HEK293 (cell line): ENCODE measurements at regions not wholly inside any gene's neighbourhood (a gene's known extent, or its start where the extent isn't known, plus 50 kb on each side); places are given as distances from the start of the nearest gene placed in this dataset.

Source experiments
- CTCF ChIA-PET: fragments of 350-600 bp; formaldehyde crosslinking; extraction: SDS; loops from one replicate; lab custom pipeline; 2021; ENCODE audit warnings: antibody characterized with exemption; lab: Yijun Ruan, JAX
- POLR2A ChIA-PET: fragments of 300-600 bp; formaldehyde crosslinking; extraction: SDS; loops from one replicate; lab custom pipeline; 2020; ENCODE audit warnings: antibody characterized with exemption, inconsistent platforms; lab: Yijun Ruan, JAX
- H3K27ac ChIP-seq: fragments of 200-500 bp; sonication (Bioruptor generic); 2 replicates; pipeline ENCODE4 v1.5.1; 2014; ENCODE audit warnings: low read depth, low read length, control low read depth, inconsistent platforms; ENCODE audit errors: extremely low read depth
- H3K36me3 ChIP-seq, 2 experiments: fragments of 200-500 bp in 1 of 2; sonication (Bioruptor generic) in 1 of 2; 1 replicate in 1 of 2; 2 replicates in 1 of 2; pipeline ENCODE4 v1.5.1; 2014 to 2017; ENCODE audit warnings: inconsistent platforms in 2 of 2, low read length in 2 of 2; ENCODE audit not compliant: control insufficient read depth in 2 of 2, insufficient read depth in 1 of 2
- H3K4me1 ChIP-seq: fragments of 200-500 bp; sonication (Bioruptor generic); 2 replicates; pipeline ENCODE4 v1.5.1; 2014; ENCODE audit warnings: mild to moderate bottlenecking, low read length, inconsistent platforms; ENCODE audit not compliant: control insufficient read depth, insufficient read depth
- H3K4me3 ChIP-seq: 2 replicates; pipeline ENCODE4 v1.5.1; 2011; ENCODE audit warnings: low read depth, mild to moderate bottlenecking, control low read depth, low read length, moderate library complexity
- H3K9me3 ChIP-seq: fragments of 200-500 bp; sonication (Bioruptor generic); 2 replicates; pipeline ENCODE4 v1.5.1; 2014; ENCODE audit warnings: low read depth, low read length, inconsistent platforms; ENCODE audit not compliant: control insufficient read depth, insufficient read depth
- MEIS1 ChIP-seq: sonication (generic); formaldehyde crosslinking; IDR thresholded peaks from 2 replicates; pipeline ENCODE4 v1.8.1; 2022; ENCODE audit warnings: missing genetic modification reagents, mild to moderate bottlenecking, borderline replicate concordance
- PRDM10 ChIP-seq: fragments of 450-650 bp; formaldehyde crosslinking; IDR thresholded peaks from 2 replicates; pipeline ENCODE4 v1.5.1; 2016; ENCODE audit warnings: missing biosample characterization, missing genetic modification characterization
- SETDB1 ChIP-seq: IDR thresholded peaks from one replicate; pipeline ENCODE4 v1.6.1; 2017; ENCODE audit warnings: mild to moderate bottlenecking, low read length, moderate library complexity, mixed read lengths; ENCODE audit not compliant: insufficient read length
- WT1 ChIP-seq: fragments of 450-650 bp; formaldehyde crosslinking; IDR thresholded peaks from 2 replicates; pipeline ENCODE4 v1.5.1; 2016; ENCODE audit warnings: missing biosample characterization, missing genetic modification characterization
- YY1 ChIP-seq: fragments of 450-650 bp; formaldehyde crosslinking; IDR thresholded peaks from 2 replicates; pipeline ENCODE4 v1.5.1; 2018; ENCODE audit warnings: missing biosample characterization, missing genetic modification characterization
- ZBTB17 ChIP-seq: fragments of 450-650 bp; formaldehyde crosslinking; IDR thresholded peaks from 2 replicates; pipeline ENCODE4 v1.5.1; 2016; ENCODE audit warnings: missing biosample characterization, missing genetic modification characterization
- ZBTB21 ChIP-seq: fragments of 450-650 bp; formaldehyde crosslinking; IDR thresholded peaks from 2 replicates; pipeline ENCODE4 v1.5.1; 2017; ENCODE audit warnings: missing biosample characterization, missing genetic modification characterization
- ZBTB6 ChIP-seq: fragments of 450-650 bp; formaldehyde crosslinking; IDR thresholded peaks from 2 replicates; pipeline ENCODE4 v1.5.1; 2017; ENCODE audit warnings: missing biosample characterization, missing genetic modification characterization
- ZBTB7A ChIP-seq: fragments of 450-650 bp; formaldehyde crosslinking; IDR thresholded peaks from 2 replicates; pipeline ENCODE4 v1.5.1; 2016; ENCODE audit warnings: low read depth, missing biosample characterization, missing genetic modification characterization
- ZEB2 ChIP-seq: fragments of 450-650 bp; formaldehyde crosslinking; IDR thresholded peaks from 2 replicates; pipeline ENCODE4 v1.5.1; 2016; ENCODE audit warnings: missing biosample characterization, missing genetic modification characterization
- ZFHX2 ChIP-seq: fragments of 450-650 bp; formaldehyde crosslinking; conservative IDR thresholded peaks from 2 replicates; pipeline ENCODE4 v1.5.1; 2016; ENCODE audit warnings: missing biosample characterization, missing genetic modification characterization
- ZNF112 ChIP-seq: fragments of 450-650 bp; formaldehyde crosslinking; IDR thresholded peaks from 2 replicates; pipeline ENCODE4 v1.5.0; 2017; ENCODE audit warnings: missing biosample characterization, missing genetic modification characterization
- ZNF26 ChIP-seq: fragments of 450-650 bp; formaldehyde crosslinking; IDR thresholded peaks from 2 replicates; pipeline ENCODE4 v1.5.1; 2016; ENCODE audit warnings: missing biosample characterization, missing genetic modification characterization
- ZNF292 ChIP-seq: fragments of 450-650 bp; formaldehyde crosslinking; IDR thresholded peaks from 2 replicates; pipeline ENCODE4 v1.5.1; 2016; ENCODE audit warnings: low read depth, missing biosample characterization, missing genetic modification characterization, borderline replicate concordance
- ZNF324 ChIP-seq: fragments of 450-650 bp; formaldehyde crosslinking; IDR thresholded peaks from 2 replicates; pipeline ENCODE4 v1.5.1; 2016; ENCODE audit warnings: missing biosample characterization, missing genetic modification characterization
- ZNF510 ChIP-seq: fragments of 450-650 bp; formaldehyde crosslinking; IDR thresholded peaks from 2 replicates; pipeline ENCODE4 v1.5.1; 2018; ENCODE audit warnings: mild to moderate bottlenecking, missing genetic modification characterization, missing biosample characterization; ENCODE audit not compliant: insufficient replicate concordance
- ZNF530 ChIP-seq: fragments of 450-650 bp; formaldehyde crosslinking; IDR thresholded peaks from 2 replicates; pipeline ENCODE4 v1.5.1; 2016; ENCODE audit warnings: low read depth, missing biosample characterization, missing genetic modification characterization
- ZNF621 ChIP-seq: fragments of 450-650 bp; formaldehyde crosslinking; IDR thresholded peaks from 2 replicates; pipeline ENCODE4 v1.5.1; 2017; ENCODE audit warnings: missing biosample characterization, missing genetic modification characterization
- ZNF654 ChIP-seq: fragments of 450-650 bp; formaldehyde crosslinking; IDR thresholded peaks from 2 replicates; pipeline ENCODE4 v1.5.1; 2016; ENCODE audit warnings: low read depth, missing biosample characterization, missing genetic modification characterization
- ZNF768 ChIP-seq: fragments of 450-650 bp; formaldehyde crosslinking; IDR thresholded peaks from 2 replicates; pipeline ENCODE4 v1.5.1; 2018; ENCODE audit warnings: missing biosample characterization, mild to moderate bottlenecking, missing genetic modification characterization
- ZNF830 ChIP-seq: fragments of 450-650 bp; IDR thresholded peaks from 2 replicates; pipeline ENCODE4 v1.5.0; 2018; ENCODE audit warnings: missing biosample characterization, missing genetic modification characterization, low read depth, mild to moderate bottlenecking, moderate library complexity
- ZNF837 ChIP-seq: fragments of 450-650 bp; formaldehyde crosslinking; IDR thresholded peaks from 2 replicates; pipeline ENCODE4 v1.5.1; 2016; ENCODE audit warnings: missing biosample characterization, missing genetic modification characterization
- ZSCAN16 ChIP-seq: fragments of 450-650 bp; formaldehyde crosslinking; IDR thresholded peaks from 2 replicates; pipeline ENCODE4 v1.5.1; 2016; ENCODE audit warnings: missing biosample characterization, missing genetic modification characterization

GRCh38 chr19:57055956-57056355 is 63.8 kb upstream of the USP29 start:
- Histone ChIP-seq H3K36me3 (no peaks in the 10 kb centered on the region), H3K27ac (no peak overlapping the region), H3K4me3 (no peak overlapping the region), H3K9me3 (no peaks in the 10 kb centered on the region), H3K4me1 (no peaks in the 10 kb centered on the region)
- ChIA-PET CTCF (no interaction called here), POLR2A (no interaction called here)
- TF ChIP-seq ZNF830 (no peak), ZBTB21 (no peak), PRDM10 (tag by site-specific recombination) (no peak), ZNF768 (tag by site-specific recombination) (no peak), ZNF837 (tag by site-specific recombination) (no peak), ZNF530 (tag by site-specific recombination) (no peak), MEIS1 (no peak), SETDB1 (no peak), ZNF654 (no peak), ZNF112 (tag by site-specific recombination) (no peak), ZEB2 (tag by site-specific recombination) (no peak), ZBTB7A (no peak), ZBTB17 (tag by site-specific recombination) (no peak)

GRCh38 chr19:57057036-57057686 is 62.6 kb upstream of the USP29 start:
- CTCF ChIA-PET, result no interaction called here
- H3K4me1 ChIP-seq, result no peaks in the 10 kb centered on the region
- POLR2A ChIA-PET, result no interaction called here
- no peak overlapping the region for H3K4me3 ChIP-seq
- H3K9me3 ChIP-seq, result no peaks in the 10 kb centered on the region
- H3K27ac ChIP-seq, result no peak overlapping the region
- TF ChIP-seq ZNF768 (tag by site-specific recombination), result no peak
- no peak for TF ChIP-seq ZFHX2 (tag by site-specific recombination)
- no peak for TF ChIP-seq ZBTB6
- TF ChIP-seq YY1 (tag by site-specific recombination), result no peak
- TF ChIP-seq ZSCAN16, result no peak
- TF ChIP-seq ZNF112 (tag by site-specific recombination), result no peak
- no peak for TF ChIP-seq ZNF621 (tag by site-specific recombination)
- no peak for TF ChIP-seq WT1 (tag by site-specific recombination)
- no peak for TF ChIP-seq ZNF26
- TF ChIP-seq ZNF510, result no peak
- no peak for TF ChIP-seq ZNF292 (tag by site-specific recombination)
- no peak for TF ChIP-seq ZNF324 (tag by site-specific recombination)
- H3K36me3 ChIP-seq, result no peaks in the 10 kb centered on the region
